GM08714 (cell line): ENCODE measurements at regions not wholly inside any gene's neighbourhood (a gene's known extent, or its start where the extent isn't known, plus 50 kb on each side); places are given as distances from the start of the nearest gene placed in this dataset.

Experiments
- H3K4me3 ChIP-seq: fragments of 200-500 bp; sonication (Bioruptor generic); 2 replicates; pipeline ENCODE4 v1.5.1; 2014; ENCODE audit warnings: mild to moderate bottlenecking, low read length, inconsistent platforms
- ZNF274 ChIP-seq: IDR thresholded peaks from 2 replicates; pipeline ENCODE4 v1.6.1; 2012; ENCODE audit warnings: mild to moderate bottlenecking, low read depth, low read length

GRCh38 chr11:21909145-21909544 lies 283.7 kb upstream of the ANO5 start:
- no peak overlapping the region for H3K4me3 ChIP-seq
- TF ChIP-seq ZNF274 = no peak

- H3K4me3 ChIP-seq = no peak overlapping the region
- TF ChIP-seq ZNF274 = no peak
Measured at GRCh38 chr11:21911061-21911460, 281.8 kb upstream of the ANO5 start.

GRCh38 chr11:21912285-21912684 lies 280.6 kb upstream of the ANO5 start:
- no peak for TF ChIP-seq ZNF274

GRCh38 chr11:21921151-21921550 lies 271.7 kb upstream of the ANO5 start:
- no peak overlapping the region for H3K4me3 ChIP-seq
- no peak for TF ChIP-seq ZNF274

More at GRCh38 chr11:21912285-21912684, 280.6 kb upstream of the ANO5 start:
- H3K4me3 ChIP-seq = no peak overlapping the region

GRCh38 chr11:21924262-21924661 lies 268.6 kb upstream of the ANO5 start:
- H3K4me3 ChIP-seq = no peak overlapping the region
- no peak for TF ChIP-seq ZNF274

- TF ChIP-seq ZNF274 = no peak
- H3K4me3 ChIP-seq = no peak overlapping the region
Measured at GRCh38 chr11:21927628-21928027, 265.3 kb upstream of the ANO5 start.

GRCh38 chr11:21928847-21929246 lies 264.0 kb upstream of the ANO5 start:
- H3K4me3 ChIP-seq = no peak overlapping the region
- no peak for TF ChIP-seq ZNF274

- no peak overlapping the region for H3K4me3 ChIP-seq
- no peak for TF ChIP-seq ZNF274
Measured at GRCh38 chr11:21930408-21930807, 262.5 kb upstream of the ANO5 start.

GRCh38 chr11:21931436-21932101 lies 261.3 kb upstream of the ANO5 start:
- no peak overlapping the region for H3K4me3 ChIP-seq
- no peak for TF ChIP-seq ZNF274

- H3K4me3 ChIP-seq = no peak overlapping the region
- TF ChIP-seq ZNF274 = no peak
Measured at GRCh38 chr11:21933095-21933494, 259.8 kb upstream of the ANO5 start.

GRCh38 chr11:21944577-21944976 lies 248.3 kb upstream of the ANO5 start:
- no peak for TF ChIP-seq ZNF274
- no peak overlapping the region for H3K4me3 ChIP-seq

- no peak overlapping the region for H3K4me3 ChIP-seq
- TF ChIP-seq ZNF274 = no peak
Measured at GRCh38 chr11:21948876-21949275, 244.0 kb upstream of the ANO5 start.

- TF ChIP-seq ZNF274 = no peak
- no peak overlapping the region for H3K4me3 ChIP-seq
Measured at GRCh38 chr11:21949763-21950413, 243.0 kb upstream of the ANO5 start.

- TF ChIP-seq ZNF274 = no peak
- H3K4me3 ChIP-seq = no peak overlapping the region
Measured at GRCh38 chr11:21963013-21963412, 229.9 kb upstream of the ANO5 start.

- no peak for TF ChIP-seq ZNF274
- H3K4me3 ChIP-seq = no peak overlapping the region
Measured at GRCh38 chr11:21965221-21965620, 227.7 kb upstream of the ANO5 start.

GRCh38 chr11:21968702-21969101 lies 224.2 kb upstream of the ANO5 start:
- no peak overlapping the region for H3K4me3 ChIP-seq
- no peak for TF ChIP-seq ZNF274

- no peak for TF ChIP-seq ZNF274
- no peak overlapping the region for H3K4me3 ChIP-seq
Measured at GRCh38 chr11:21969841-21970240, 223.0 kb upstream of the ANO5 start.
